GM19035 (cell line): ENCODE measurements at regions not wholly inside any gene's neighbourhood (a gene's known extent, or its start where the extent isn't known, plus 50 kb on each side); places are given as distances from the start of the nearest gene placed in this dataset.

Source experiments
- ATAC-seq: cut with Tn5 transposase; IDR thresholded peaks from one replicate; pipeline ENCODE4 v1.9.1; 2021; ENCODE audit not compliant: unreplicated experiment

DNA sequence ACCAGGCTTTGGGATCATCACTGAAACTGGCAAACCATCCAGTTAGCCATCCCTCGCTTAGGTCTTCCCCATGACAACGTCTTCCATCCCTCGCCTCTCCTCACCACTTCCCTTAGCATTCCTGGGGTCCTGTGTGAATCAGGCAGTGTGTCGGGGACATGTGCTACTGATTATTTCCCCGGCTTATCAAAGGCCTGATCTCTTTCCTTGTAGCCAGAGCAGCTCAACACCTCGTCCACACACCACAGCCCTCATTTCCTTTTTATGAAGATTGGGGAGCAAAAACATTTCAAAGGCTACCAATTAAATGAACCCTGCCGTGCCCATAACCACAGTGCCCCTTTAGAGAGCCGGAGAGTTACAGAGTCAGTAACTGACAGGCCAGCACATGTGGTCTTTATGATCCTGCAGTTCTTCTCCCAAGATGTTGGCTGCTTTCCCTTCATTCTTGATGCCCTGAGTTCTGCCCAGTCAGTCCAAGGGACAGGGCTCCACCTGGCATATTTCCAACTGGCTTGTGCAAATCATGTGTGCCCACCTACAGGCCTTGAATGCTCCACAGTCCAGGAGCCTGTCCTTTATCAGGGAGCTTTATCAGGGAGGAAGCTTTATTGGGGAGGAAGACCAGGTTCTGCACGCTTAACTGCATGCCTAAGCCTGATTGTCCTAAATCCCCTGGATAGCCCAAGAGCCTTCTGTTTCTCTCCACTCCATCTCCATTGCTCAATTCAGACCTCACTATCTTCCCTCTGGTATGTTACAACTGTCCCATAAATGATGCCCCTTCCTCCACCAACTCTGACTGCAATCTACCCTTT, 343.1 kb downstream of the CYRIA start:
- no peak for ATAC-seq

- ATAC-seq, result no peak
These were observed 343.8 kb downstream of the CYRIA start for GRCh38 chr2:16321872-16322271.

DNA sequence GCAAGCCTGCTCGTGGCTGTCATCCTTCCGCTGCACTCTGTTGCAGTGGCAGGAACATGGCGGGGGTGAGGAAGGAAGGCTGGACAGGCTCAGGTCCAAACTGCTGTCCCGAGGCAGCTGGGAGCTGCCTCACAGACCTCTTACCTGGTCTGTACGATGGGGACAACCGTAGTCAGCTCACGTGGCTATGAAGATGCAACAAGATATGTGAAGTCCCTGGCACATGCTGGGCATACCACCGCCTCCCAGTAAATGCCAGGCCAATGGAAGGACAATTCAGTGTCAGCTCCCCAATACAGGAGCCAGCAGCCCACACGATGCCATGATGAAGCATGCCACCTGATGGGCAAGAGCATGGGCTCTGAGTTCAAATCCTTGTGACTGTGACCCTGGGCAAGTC, 344.4 kb downstream of the CYRIA start:
- no peak for ATAC-seq

GRCh38 chr2:16320716-16321115, 344.9 kb downstream of the CYRIA start:
- ATAC-seq, result no peak

- no peak for ATAC-seq
These were observed 346.0 kb downstream of the CYRIA start for GRCh38 chr2:16319551-16320121.

DNA sequence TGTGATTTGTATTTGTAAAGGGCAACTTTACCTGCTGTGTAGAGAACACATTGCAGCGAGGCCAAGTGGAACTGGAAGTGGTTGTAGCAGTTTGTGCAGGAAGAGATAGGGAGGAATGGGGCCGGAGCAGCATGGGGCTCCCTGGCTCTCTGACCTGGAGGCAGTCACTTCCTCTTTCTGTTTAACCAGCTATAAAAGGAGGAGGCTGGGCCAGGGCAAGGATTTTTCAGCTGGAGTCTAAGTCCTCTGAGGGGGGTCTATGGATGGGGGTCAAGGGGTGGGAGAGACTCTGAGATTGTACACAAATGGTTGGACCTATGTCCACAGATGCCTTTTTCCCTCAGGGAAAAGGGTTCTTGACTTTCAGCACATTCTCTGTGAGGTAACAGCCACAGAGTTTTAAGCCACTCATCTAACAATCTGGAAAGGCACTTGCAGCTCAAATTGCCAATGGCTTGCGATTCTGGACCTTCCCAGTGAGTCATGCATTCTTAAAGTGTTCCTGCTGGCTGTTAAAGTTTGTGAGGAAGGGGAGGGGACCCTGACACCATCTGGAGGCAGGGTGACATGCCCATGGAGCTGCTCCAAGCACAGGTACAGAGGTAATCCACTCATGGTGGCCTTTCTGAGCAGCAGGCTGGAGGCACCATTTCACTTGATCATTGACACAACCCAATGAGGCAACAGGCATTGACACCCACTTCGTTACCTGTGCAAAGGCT, 347.0 kb downstream of the CYRIA start:
- no peak for ATAC-seq

DNA sequence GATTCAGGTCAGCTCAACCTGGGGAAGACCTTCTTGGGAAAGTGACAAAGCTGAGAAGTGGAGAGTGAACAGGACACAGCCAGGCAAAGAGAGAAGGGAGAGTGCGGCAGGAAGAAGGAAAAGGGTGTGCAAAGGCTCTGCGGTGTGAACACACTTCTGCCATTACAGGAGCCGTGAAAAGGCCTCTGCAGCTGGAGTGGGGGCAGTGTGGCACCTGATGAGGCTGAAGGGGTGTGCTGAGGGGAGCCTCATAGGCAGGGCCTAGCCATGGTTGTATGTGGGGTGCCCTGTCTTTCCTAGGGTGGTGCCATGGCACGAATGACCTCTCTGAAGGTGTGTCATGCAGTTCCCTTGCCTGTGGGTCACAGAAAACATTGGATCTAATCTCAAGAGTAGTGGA, 347.6 kb downstream of the CYRIA start:
- ATAC-seq, result no peak

GRCh38 chr2:16317211-16317830, 348.3 kb downstream of the CYRIA start:
- no peak for ATAC-seq

DNA sequence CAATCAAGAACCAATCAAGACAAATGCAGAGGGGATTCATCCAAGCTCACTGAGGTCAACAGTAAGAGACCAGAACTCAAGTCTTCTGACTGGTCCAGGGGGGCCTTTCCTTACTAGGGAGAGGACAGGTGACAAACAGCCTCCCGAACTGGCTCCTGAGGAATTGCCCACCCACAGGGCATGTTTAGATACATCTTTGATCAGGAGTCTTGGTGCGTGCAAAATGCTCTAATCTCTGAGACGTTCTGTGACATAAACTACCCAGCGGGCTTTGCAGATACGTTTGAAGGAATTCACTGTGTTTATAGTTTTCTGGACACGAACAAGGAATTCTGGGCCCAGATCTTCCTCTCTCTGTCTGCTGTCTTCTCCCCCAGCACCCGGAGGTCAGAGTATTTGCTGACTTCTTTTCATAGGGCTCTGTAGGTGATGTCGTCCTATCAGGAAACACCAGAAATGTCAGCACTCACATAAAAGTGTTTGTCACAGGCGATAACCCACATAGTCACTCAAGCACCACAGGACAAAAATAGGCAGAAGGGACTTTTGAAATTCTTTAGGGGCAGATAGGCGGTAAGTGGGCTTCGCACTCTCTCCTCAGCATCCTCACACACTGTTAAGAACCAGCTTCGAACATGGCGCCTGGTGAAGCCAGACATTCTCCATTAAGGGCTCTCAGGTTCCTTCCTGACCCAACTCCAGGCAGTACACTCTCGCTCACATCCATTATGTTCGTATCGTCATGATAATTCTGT, 349.0 kb downstream of the CYRIA start:
- ATAC-seq, result no peak

- no peak for ATAC-seq
These were observed 349.7 kb downstream of the CYRIA start for GRCh38 chr2:16315908-16316307.

DNA sequence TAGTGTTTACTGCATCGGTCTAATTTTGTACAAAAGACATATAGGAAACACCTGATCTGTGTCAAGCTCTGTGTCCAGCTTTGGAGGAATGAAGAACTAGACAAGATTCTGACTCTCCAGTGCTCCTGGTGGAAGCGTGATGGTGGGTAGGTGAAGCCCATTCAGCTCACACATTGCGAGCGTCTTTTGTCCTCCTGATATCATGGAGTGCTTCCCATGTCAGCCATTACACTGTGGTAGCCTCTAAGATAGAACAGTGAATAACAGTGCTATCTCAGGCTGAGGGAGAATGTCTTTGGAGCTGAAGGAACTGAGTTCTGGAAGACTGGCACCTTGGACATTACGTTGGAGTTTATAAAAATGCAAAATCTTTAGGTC, 350.2 kb downstream of the CYRIA start:
- no peak for ATAC-seq

- no peak for ATAC-seq
These were observed 350.8 kb downstream of the CYRIA start for GRCh38 chr2:16314691-16315457.

- no peak for ATAC-seq
These were observed 351.6 kb downstream of the CYRIA start for GRCh38 chr2:16314001-16314400.

GRCh38 chr2:16313235-16313975, 352.2 kb downstream of the CYRIA start:
- ATAC-seq, result no peak

DNA sequence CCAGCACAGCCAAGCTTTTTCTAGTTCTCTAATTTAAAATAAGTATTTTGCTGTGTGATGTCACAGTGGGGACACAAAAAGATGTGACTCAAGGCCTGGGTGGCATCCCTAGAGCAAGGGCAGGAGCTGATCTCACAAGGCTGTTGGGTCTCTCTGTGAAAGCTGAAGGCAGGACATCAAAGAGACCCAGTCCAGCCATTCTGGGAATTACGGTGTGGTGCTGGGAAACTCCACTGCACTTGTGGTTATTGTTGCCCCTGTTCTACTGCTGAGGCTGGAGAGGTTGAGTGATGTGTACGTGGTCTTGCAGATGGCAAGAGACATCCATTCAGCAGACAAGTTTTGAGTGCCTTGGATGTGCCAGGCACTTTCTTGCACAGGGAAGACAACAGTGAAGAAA, 352.9 kb downstream of the CYRIA start:
- no peak for ATAC-seq

DNA sequence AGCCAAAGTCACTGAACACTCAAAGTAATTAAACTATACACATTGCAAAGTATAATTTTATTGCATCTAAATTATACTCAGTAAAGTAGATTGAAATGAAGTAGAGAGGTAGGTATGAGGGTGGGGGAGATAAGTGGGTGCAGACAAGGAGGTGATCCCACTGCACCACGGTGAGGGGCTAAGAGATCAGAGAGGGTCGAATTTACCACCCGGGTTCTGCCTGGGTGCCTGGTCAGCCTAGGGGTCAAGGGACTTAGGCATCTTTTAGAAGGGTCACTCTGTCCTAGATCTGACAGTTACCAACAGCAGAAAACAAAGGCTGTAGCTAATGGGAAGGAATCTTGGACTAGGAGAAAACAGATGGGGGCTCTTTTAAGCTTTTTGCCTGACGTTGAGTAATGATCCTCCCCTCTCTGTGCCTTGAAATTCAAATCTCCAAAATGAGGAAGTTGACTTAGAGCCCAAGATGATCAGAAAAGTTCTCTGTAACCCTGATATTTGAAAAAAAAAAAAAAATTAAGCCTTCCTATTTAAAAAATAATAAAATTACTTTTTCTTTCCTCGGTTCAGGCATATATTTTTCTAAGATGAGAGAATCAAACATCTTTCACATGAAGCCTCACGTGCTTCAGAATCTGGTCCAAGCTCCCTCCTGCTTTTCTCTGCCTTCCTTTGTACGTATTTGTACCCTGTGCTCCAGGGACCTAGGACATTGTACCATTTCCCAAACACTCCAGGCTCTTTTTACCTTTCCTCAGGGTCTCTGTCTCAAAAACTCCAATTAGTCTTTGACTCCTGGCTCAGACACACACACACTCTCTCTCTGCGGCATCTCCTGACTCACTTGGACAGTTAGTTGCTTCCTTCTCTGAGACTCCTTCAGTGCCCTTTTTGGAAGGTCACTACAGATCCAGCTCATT, 353.9 kb downstream of the CYRIA start:
- no peak for ATAC-seq

GRCh38 chr2:16308816-16309215, 356.8 kb downstream of the CYRIA start:
- ATAC-seq, result no peak

DNA sequence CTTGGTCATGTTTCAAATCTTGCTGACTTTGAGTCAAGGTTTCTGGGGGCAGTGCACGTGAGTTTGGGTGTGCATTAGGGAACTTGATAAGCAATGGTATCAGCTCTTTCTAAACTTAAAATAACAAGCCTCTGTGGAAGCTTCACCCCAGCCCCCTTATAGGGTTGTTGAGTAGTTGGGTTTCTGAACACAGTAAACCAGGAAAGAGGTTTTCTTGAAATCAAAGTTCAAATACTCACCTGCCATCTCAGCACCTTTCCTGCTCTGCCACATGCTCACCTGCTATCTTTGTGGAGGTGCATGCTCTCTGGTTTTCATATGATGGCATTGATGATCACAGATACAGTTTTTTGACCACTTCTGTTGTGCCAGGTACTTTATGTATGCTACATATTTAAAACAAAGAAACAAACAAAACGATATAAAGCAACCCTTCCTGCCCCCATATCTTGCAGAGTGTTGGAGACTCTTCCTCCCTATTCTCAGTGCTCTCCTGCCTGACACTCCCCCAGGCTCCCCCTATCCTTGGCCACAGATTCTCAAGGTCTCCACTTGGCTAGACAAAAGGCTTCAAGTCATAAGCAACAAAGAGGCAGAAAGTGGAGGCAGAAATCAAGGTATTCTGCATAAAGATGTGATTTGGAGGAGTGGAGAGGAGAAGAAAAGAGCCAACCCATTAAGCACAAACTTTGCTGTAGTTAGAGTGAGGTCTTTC, 360.6 kb downstream of the CYRIA start:
- no peak for ATAC-seq
